Ecto neural progenitor cell (in vitro differentiated cells): ENCODE measurements at regions not wholly inside any gene's neighbourhood (a gene's known extent, or its start where the extent isn't known, plus 50 kb on each side); places are given as distances from the start of the nearest gene placed in this dataset.

Experiments
- DNase-seq: peaks from one replicate; pipeline ENCODE4 v3.0.0-alpha.2; 2018; ENCODE audit warnings: low spot score

DNA sequence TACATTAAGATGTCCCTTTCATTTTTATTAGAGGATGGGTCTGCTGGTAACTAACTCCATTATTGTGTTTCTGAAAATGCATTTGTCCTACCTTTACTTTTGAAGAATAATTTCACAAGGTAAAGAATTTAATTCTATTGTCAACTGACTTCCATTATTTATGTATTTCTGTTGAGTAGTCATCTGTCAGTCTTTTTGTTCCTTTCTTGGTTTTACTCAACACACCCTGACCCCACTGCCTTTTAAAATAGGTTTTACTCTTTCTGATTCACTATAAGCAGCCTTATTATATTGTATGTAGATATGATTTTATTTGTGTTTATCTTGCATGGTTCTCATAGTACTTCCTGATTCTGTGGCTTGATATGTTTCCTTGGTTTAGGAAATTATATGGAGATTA, 237.5 kb downstream of the TGFB2 start:
- no peak for DNase-seq

DNA sequence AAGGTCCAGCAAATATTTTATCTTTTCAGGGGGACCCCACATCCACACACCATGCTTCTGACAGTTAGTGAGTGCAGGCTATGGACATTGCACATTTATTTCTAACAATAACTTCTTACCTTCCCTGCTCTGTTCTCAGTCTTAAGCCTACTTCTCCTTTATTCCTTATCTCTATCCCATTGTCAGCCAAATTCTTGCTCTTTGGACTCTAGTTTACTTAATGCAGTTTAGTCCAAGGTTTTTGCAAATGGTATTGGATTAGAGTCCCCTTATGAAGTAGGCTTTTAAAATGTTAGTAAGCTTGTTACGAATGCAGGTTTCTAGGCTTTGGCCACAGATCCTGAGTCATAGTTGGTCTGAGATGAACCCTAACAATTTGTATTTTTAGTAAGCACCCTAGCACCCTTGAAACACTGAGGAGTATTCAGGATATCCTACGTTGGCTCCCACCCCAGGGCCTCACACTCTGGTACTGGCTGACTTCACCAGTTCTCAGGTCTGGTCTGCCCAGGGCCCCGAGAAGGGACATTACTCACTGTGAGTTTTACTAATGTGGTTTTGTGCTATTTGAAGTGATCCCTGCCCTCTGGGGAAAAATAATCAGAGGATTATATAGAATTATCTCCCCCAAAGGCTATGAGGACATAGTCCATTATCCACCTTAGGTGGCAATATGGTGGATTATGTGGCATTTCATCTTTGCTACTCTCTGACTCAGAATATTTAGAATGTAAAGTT, 239.5 kb downstream of the TGFB2 start:
- DNase-seq = no peak

DNA sequence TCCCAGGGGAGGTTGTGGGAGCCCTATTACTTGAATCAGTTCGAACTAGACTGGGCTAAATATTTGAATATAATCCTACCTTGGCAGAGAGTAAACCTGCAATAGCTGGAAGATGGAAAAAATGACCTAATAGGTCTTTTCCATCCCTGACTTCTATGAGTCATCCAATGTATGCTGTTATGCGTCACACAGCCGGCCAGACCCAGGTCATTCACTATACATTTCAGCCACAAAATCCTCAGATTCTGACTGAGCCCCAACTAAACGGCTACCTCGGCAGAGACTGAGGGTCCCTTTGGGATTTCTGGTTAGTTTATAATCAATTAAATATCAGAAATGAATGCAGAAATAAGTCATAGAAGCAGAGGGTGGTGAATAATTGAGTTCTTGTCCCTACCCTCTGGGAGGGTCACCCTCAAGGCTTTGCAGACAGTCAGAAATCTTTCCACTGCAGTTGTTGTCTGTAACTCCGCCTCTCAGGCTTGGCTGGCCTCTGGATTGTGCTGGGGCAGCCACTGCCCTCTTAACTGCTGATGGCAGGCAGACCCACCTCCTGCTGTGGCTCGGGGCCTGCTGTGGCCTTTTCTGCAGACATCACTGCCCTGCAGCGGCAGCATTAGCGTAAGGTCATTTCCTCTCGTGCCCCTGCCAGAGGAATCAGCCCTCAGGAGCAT, 240.5 kb downstream of the TGFB2 start:
- peak; percentile 85 for DNase-seq

DNA sequence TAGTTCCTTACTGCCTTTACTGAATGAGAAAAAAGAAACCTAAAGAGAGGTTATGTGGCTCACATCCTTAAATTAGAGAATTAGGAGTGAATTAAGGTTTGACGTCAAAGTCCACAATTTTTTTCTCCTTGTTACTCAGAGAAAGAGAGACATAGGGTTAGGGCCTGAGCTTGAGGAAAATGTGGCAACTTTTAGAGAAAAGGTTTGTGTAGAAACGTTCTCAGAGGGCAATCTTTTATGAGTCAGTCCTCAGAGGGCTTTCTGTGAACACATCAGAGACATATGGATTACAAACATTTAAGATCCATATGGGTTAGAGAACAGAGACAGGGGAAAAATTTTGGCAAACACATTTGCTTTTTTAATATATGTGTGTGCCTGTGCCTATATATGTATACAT, 242.8 kb downstream of the TGFB2 start:
- DNase-seq = no peak

DNA sequence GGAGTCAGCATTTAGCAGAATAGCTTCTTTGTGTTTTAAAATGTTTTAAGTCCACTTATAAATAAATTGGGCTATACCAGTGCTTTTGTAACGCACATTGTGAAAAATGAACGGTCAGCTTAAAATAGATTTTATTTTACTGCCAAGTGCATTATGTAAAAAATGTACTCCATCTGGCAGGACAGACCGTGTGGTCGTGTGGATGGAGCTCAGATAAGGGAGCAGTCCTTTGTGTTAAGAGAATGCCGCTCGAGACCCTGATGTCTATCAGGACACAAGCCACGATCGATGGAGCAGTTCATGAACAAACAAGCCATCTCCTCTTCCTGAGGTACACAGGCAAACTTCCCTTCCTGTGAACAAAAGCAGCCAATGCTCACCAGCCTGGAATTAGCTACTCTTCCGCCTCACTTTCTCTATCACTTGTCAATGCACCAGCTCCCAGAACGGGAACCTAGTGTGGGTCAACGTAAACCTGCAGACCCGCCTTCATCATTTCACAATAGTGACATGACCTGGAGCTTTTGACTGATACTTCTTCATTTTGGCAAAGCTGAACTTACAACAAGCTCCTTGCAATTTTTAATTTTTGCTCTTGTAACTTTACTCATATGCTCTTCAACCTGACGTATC, 243.5 kb downstream of the TGFB2 start:
- no peak for DNase-seq

DNA sequence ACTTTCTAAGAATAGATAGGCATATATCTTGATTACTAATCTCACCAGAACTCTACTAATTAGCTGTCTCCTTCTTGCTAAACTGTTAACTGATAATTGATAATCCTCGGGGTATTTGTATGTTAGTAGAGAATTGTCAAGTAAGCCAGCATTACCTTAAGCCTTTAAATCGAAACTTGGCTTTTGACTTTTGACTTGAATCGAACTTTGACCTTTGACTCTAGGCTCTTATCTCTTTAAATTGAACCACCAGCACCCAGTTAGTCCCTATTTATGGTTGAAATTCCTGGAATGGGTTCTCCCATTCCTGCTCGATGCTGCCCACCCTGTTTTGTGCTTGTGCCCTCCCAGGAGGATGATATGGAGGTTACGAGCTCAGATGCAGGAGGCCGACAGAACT, 244.4 kb downstream of the TGFB2 start:
- DNase-seq = no peak

DNA sequence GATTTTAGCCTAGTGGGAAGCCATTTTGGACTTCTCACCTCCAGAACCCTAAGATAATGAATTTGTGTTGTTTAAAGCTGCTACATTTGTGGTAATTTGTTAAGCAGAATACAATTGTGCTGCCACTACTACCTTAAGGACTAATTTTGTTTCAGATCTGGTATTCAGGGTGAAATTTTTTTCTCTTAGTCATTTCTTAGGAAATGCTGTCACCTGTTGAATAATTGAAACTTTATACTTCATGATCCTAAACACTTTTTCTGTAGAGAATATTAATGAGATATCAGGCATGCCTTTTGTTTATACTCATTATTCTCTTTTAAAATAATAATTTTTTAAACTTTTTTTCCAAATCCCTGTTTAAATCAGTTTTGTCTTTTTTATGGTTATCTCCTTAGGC, 246.8 kb downstream of the TGFB2 start:
- DNase-seq = no peak

DNA sequence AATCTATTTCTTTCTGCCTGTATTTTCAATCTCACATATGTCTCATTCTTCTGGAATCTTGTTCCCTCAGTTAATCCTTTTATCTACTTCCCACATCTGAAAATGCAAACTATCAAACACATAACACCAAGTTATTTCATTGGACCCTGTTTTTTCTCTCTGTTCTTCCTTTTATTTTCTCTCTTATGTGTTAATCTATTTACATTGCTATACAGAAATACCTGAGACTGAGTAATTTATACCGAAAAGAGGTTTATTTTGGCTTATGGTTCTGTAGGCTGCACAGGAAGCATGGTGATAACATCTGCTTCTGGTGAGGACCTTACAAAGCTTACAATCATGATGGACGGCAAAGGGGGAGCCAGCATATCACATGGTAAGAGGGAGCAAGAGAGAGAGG, 247.6 kb downstream of the TGFB2 start:
- no peak for DNase-seq

DNA sequence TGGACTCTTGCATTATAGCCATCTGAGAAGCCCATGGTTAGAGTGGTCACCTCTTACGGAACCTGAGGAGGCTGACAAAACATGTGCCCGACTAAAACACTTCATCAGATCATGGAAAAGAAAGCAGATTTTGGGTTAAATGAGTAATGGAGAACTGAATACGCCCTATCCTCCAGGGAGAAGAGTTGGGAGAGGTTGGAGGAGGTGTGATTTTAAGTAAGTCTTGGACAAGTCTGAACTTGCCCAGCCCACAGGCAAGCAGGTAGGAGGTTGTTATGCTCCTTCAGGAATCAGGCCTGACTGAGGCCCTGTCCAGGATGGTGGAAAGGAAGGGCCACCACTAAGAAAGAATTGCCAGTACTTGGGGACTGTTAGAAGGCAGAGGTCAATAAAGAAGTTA, 255.8 kb downstream of the TGFB2 start:
- DNase-seq = no peak

DNA sequence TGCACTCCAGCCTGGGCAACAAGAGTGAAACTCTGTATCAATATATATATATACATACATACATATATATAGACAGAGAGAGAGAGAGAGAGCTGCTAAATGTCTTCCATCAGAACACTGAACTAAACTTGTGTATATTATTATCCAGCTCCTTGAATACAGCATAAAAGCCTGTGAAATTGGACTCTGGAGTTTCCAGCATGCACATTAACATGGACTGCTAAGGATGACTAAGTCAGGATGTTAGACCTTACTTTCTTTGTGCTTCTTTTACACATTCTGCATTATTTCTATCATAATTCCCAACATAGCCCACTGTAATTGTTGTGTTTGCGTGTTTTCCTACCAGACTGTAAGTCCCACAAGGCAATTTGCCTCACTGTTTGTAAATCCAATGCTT, 259.1 kb downstream of the TGFB2 start:
- DNase-seq = no peak

DNA sequence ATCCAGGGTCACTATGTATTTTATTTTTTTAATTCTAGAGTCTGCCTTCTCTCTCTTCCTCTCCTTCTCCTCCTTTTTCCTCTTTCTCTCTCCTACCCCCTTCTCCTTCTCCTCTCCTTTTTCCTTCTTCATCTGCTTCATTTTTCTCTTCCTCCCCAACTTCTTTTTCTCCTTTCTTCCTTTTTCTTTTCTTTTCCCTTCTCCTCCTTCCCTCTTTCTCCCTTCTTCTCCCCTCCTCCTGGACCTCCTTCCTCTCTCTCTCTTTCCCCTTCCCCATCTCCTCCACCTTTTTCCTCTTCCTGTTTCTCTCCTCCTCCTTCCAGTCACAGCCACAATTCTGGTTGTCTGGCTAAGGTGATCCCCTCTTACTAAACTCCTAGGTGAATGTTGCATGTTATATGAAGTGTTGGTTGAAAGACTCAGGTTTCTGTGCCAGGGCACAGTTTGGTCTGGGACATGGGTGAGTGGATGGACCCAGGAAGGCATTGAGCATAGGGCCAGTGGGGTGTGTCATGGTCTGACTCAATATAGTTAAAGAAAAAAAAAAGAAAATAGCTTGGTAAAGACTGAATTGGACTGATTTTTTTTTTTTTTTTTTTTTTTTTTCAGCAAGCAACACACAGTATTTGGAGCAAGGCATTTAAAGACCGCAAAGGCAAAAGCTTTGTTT, 266.9 kb downstream of the TGFB2 start:
- DNase-seq = no peak

DNA sequence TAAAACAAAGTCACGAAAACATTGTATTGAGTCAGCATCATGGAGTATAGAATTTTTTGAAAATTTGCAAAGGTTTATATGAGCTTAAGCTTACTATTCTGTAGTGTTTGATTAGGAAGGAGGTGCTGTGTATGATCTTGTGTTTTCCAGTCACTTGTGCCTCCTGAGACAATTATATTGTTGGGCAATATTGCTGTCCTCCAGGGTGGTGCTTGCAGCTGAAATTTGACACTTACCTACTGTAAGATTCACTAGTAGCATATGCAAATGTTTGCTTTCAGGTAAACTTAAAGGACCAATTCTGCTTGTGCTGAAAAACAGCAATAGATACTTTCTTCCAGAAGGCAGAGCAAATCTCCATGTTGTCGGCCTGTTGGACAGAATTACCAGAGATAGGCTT, 268.0 kb downstream of the TGFB2 start:
- no peak for DNase-seq

DNA sequence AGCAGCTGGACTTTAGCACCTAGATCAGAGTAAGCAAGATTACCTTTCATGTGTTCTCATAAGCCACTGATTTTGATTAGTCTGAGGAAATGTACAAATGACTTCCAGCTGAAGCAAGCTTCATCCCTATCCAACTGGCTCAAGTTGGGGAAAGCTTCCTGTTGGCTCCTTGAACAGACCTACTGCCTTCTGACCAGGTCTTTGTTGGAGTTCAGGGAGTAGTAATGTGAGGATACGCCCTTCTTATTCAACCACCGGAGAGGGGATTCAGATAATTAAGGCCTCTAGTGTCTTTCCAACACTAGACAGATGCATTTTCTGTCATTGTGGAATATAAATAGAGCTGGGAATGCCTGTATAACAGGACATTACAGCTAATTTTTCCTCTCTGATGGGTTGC, 268.9 kb downstream of the TGFB2 start:
- no peak for DNase-seq

DNA sequence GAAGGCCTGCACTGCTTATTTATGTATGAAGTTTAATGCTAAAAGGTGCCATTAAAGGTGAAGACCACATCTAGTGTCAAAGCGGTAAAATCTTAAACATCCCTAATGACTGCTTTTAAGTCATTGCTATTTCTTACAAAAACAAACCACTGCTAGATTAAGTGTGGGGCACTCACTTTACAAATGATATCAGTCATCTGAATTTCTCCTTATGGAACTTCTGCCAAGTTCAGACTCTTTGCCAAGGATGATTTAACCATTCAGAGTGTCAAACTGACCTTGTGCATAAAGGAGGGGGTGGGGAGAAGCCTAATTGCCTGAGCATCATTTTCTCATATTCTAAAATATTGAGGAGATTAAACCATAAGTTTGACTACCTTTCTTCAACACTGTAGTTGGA, 271.5 kb downstream of the TGFB2 start:
- no peak for DNase-seq

DNA sequence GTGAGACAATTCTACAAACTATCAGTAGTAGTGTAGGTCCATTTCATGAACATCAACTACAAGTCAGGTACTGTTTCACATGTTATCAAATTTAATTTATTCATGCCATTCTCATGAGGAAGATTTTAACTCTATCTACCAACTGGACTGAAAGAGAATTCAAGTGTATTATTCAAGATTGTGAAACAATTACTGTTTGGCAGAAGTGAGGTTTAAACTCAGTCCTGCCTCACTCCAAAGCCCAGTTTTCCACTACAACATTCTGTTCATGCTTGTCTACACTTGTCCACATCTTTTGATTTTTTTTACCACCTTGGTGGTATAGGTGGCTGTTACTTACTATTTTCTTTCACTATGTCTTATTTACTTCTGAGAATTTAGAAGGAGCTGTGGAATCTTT, 272.9 kb downstream of the TGFB2 start:
- no peak for DNase-seq

DNA sequence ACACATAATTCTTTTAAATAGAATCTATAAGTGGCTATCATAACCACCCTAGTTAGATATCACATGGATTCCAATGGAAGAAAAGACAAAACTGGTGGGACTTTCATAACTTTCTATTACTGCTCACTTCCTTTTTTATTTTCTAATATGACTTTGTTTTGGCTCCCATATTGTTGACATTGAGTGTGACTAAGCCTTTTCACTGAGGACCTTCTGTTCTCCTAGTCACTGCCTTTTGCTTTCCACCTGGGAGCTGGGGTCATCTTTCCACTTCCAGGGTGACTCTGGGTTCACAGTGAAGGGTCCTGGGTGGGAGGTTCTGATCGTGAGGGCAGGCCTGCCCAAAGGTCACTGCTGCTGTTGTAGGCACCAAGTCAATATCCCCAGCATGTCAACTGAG, 275.8 kb downstream of the TGFB2 start:
- DNase-seq = no peak

DNA sequence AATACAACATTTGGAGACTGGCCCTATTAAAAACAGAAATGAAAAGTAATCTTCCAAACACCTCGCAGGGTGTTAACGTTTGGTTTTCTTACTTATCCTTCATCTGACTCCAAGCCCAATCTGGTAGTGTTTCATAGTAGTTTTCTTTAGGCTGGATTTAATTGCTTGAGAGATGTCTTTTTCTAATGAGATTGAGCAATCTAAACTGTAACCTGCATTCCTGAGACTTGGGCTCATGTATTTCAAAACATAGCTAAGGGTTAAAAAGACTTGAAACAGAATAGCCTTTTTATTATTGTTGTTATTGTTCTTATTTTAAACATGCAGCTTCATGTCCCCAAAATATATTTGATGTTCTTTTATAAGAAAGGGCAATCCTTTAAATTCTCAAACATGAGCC, 278.9 kb downstream of the TGFB2 start:
- no peak for DNase-seq

DNA sequence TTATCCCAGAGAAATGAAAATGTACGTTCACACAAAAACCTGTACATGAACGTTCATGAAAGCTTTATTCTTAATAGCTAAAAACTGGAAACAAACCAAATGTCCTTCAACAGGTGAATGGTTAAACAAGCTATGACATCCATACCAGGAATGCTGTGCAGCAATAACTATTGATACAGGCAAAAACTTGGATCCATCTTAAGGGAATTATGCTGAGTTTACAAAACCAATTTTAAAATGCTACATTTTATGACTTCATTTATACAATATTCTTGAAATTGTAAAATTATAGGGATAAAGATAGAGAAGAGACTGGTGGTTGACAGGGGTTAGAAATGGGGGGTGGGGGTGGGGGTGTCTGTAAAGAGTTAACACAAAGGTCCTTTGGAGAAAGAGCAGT, 280.3 kb downstream of the TGFB2 start:
- DNase-seq = no peak

DNA sequence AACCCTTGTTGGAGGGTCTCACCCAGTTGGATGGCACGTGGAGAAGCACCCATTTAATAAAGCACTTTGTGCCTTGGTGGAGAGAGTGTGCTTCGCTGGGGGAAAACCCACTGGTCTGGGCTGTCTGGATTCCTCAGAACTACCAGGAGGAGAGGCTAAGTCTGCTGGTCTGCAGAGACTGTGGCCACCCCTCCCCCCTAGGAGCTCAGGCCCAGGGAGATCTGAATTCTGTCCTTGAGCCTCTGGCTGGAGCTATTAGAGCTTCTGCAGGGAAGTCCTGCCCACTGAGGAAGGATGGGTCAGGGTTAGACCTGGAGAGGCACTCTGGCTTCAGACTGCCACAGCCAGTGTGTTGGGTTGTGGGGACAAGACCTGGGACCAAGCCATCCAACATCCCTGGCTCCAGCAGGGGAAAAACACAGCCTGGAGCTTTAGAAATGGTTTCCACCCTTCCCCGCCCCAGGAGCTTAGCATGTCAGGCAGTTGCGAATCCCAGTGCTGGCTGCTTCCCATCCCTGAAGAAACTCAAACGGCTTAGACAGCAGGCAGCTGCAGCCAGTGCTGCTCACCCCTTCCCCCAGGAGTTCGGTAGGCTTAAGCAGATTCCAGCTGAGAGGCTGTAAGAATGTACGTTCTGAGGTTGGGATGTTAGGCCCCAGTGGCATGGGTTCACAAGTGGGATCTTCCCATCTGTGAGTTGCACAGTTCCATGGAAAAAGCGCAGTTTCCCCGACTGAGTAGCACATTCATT, 288.3 kb downstream of the TGFB2 start:
- DNase-seq = peak; percentile 70

DNA sequence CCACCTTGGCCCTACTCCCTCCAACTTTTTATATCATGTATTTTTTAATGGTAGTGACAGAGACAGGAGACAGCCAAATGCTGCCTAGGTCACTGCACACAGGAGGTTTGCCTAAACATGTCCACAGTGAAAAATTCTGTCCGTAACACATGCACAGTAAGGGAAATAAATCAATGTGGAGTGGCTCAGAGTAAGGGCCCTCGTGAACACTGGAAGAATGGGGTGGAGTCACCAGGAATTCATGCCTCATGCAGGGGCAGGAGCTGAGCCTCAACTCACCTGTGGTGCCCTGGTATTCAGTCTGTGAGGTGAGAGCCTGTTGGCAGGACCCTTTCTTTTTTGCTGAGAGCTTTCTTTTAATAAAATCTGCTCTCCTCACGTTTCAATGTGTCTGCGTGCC, 289.1 kb downstream of the TGFB2 start:
- no peak for DNase-seq

DNA sequence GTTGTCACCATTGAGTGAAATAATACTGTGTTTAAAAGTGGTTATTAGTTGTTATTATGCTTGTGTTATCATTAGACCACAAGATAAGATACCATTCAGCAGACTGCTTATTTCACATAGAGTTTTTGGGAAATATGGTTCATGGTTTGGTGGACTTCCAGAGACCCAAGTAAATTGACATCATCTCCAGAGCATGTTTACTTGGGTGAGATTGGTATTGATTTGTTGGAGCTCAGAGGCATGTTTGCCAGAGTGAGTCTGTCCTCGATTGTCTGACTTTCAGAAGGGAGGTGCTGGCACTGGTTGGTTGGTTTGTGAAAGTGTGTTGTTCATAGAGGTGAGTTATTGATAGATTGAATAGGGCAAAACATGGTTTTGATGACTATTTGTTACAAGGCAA, 291.4 kb downstream of the TGFB2 start:
- no peak for DNase-seq

DNA sequence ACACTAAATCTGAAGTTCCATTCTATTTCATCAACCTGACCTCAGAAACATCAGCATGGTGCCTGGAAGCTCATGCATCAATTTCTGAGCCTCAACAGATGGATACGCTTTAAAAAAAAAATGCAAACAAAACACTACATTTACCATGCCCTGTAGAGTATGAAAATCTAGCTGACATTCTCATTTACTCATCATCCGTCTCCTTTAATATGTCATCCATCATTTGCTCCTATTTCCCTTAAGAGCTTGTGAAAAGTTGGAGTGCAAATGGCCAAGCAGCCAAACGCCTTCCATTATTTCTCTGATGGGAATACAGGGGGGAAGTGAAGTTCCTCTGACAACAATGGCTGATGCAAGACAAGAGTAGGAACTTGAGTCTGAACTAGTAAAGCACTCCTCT, 295.0 kb downstream of the TGFB2 start:
- DNase-seq = no peak
